GM12801 (cell line): ENCODE measurements at regions not wholly inside any gene's neighbourhood (a gene's known extent, or its start where the extent isn't known, plus 50 kb on each side); places are given as distances from the start of the nearest gene placed in this dataset.

Source experiments
- TF ChIP-seq, protein P1 (sequence below): IDR thresholded peaks from one replicate; pipeline ENCODE4 v1.5.1; 2011; ENCODE audit warnings: control low read depth; ENCODE audit not compliant: insufficient read length; ENCODE audit errors: extremely low read depth

DNA sequence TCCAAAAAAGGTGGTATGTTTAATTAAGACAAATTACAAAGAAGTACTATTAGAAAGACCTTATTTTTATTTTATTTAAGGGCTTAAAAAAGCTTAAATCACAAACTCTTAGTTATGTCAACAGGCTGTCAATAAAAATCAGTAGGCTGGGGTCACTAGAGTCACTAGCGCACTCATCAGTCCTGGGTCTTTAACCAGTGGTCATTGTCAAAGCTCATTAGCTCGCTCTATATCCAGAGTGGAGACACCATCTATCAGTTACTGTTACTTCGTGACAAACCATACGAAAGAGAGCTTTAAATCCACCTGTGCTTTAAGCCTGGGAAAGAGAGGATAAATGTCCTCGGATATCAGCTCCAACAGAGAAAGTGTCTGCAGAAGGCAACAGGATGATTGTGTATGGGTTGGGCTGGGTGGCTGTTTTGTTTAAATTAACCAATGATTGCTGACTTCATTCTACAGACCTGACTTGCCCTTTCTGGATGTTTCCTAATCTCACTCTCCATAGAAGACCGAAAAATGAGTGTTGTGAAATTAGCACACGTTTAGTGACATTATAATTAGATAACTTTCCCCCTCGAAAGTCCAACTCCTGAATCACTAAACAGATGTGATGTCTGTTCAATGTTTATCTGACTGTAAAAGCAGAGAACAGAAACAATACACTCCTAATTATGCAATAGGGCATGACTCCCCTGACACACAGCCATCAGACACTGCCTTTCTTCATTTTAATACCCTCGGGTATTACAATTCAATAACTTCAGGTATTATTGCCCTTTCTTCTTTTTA is 123.6 kb upstream of the TNPO1 start:
- TF ChIP-seq, protein P1, sequence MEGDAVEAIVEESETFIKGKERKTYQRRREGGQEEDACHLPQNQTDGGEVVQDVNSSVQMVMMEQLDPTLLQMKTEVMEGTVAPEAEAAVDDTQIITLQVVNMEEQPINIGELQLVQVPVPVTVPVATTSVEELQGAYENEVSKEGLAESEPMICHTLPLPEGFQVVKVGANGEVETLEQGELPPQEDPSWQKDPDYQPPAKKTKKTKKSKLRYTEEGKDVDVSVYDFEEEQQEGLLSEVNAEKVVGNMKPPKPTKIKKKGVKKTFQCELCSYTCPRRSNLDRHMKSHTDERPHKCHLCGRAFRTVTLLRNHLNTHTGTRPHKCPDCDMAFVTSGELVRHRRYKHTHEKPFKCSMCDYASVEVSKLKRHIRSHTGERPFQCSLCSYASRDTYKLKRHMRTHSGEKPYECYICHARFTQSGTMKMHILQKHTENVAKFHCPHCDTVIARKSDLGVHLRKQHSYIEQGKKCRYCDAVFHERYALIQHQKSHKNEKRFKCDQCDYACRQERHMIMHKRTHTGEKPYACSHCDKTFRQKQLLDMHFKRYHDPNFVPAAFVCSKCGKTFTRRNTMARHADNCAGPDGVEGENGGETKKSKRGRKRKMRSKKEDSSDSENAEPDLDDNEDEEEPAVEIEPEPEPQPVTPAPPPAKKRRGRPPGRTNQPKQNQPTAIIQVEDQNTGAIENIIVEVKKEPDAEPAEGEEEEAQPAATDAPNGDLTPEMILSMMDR, result no peak

DNA sequence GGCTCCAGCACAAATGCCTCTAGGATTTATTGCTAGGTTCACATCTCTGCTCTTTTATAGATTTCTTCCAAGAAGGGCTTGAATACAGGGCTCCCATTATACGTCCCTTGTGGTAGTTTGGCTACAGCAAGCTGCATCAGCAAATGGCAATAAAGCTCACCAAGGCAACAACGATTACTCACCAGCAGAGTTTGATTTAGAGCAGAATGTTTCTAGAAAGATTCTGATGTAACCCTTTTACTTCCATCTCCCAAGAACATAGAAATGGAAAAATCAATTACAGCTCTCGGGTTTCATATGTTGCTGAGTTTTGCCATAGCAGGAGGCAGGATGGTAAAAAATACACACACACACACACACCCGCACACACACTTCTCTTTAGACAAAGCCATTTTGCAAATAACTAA is 124.2 kb upstream of the TNPO1 start:
- TF ChIP-seq, protein P1, result no peak

DNA sequence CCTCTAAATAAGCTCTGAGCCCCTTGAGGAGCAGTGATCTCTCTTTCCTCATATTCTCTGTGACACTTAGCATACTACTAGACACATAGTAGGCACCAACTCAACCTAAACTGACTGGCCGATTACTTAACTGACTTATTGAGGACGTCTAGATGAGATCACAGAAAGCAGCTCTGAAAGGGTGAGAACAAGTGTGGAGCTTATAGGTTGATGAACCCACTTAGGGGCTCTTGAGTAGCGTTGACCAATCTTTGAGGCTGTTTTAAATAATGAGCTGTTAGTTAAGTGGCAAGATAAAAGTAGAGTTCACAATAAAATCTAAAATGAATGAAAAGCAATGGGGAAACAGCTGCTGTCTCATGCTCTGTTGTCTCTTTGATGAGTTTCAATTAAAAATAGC is 124.7 kb upstream of the TNPO1 start:
- TF ChIP-seq, protein P1, result no peak

DNA sequence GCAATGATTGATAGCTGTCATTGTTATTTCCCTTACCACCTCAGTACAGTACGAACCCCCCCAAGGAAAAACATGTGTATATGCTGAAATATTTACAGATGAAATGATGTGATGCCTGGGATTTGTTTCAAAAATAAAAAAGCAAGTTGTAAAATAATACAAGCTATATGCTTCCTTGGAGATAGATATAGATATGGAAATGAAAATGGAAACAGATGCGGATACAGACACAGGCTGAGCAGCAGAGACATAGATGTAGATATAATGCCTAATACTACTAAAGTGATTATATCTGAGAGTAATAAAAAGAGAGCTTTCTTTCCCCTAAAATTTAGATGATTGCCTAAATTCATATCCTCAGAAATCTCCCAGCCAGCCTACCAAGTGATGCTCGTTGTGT is 127.5 kb upstream of the TNPO1 start:
- TF ChIP-seq, protein P1, result no peak

DNA sequence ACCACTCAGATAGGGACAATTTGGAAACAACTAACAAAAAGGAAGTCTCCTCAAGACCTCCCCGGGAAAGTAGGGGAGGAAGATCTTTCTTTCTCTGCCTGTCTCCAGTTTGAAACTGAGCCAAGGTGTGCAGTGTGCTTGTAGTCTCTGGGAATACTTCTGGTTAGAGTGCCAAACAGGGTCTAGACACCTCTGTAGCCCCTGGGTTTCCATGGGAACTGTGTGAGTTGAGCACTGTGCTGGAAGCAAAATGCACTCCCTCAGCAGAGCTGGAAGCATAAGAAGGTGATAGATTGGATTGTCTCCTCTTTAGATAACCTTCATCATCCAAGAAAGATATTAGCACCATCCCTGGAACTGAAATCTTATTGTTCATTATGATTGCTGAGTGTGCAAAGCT is 129.2 kb upstream of the TNPO1 start:
- TF ChIP-seq, protein P1, result no peak

DNA sequence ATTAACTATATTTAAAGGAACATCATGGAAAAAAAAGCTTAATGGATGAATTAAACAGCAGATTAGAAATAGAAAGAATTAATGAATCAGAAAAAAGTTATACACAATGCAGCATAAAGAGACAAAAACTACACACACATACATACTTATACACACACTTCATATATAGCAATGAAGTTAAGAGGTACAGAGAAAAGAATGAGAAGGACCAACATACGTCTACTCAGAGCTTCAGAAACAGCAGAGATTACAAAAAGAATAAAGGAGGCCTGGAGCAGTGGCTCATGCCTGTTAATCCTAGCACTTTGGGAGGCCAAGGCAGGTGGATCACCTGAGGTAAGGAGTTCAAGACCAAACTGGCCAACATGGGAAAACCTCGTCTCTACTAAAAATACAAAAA is 133.9 kb upstream of the TNPO1 start:
- TF ChIP-seq, protein P1, result no peak

DNA sequence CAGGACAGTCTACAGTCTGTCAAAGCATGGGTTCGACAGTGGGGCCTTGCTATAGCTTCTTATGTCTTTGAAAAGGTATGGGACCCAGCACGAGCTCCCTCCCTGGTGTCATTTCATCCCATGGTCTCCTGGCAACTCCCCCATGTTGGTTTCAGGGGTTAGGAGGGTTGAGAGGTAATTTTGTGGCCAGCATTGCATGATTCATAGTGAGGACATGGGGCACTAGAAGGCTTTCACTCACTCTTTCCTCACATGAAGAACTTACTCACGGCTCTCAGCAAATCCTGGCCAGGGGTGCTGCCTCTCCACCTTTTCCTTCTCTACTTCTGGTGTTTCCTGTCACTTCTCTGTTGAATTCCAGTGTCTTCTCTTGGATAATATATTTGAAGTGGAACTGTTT is 134.7 kb upstream of the TNPO1 start:
- TF ChIP-seq, protein P1, result no peak
